GM19438 (cell line): ENCODE measurements at regions not wholly inside any gene's neighbourhood (a gene's known extent, or its start where the extent isn't known, plus 50 kb on each side); places are given as distances from the start of the nearest gene placed in this dataset.

ENCODE experiments used
- ATAC-seq: cut with Tn5 transposase; IDR thresholded peaks from one replicate; pipeline ENCODE4 v1.9.1; 2021; ENCODE audit warnings: low read depth; ENCODE audit not compliant: unreplicated experiment

- ATAC-seq: no peak
Observed at GRCh38 chr1:57963581-57963980, 539.7 kb upstream of the DAB1 start.

GRCh38 chr1:57959531-57960241 is 535.8 kb upstream of the DAB1 start:
- ATAC-seq: no peak

- no peak for ATAC-seq
Observed at GRCh38 chr1:57957576-57957975, 533.7 kb upstream of the DAB1 start.

GRCh38 chr1:57951390-57951789 is 527.5 kb upstream of the DAB1 start:
- no peak for ATAC-seq

GRCh38 chr1:57949168-57949567 is 525.3 kb upstream of the DAB1 start:
- ATAC-seq: no peak

- no peak for ATAC-seq
Observed at GRCh38 chr1:57947471-57947870, 523.6 kb upstream of the DAB1 start.

- ATAC-seq: no peak
Observed at GRCh38 chr1:57945045-57945444, 521.2 kb upstream of the DAB1 start.

GRCh38 chr1:57943365-57943764 is 519.5 kb upstream of the DAB1 start:
- no peak for ATAC-seq

- ATAC-seq: no peak
Observed at GRCh38 chr1:57934745-57935144, 510.9 kb upstream of the DAB1 start.

GRCh38 chr1:57927003-57927402 is 503.1 kb upstream of the DAB1 start:
- ATAC-seq: no peak

- no peak for ATAC-seq
Observed at GRCh38 chr1:57926025-57926552, 502.2 kb upstream of the DAB1 start.

GRCh38 chr1:57925226-57925625 is 501.4 kb upstream of the DAB1 start:
- no peak for ATAC-seq

GRCh38 chr1:57922130-57922529 is 498.3 kb upstream of the DAB1 start:
- no peak for ATAC-seq

- ATAC-seq: no peak
Observed at GRCh38 chr1:57916041-57916440, 492.2 kb upstream of the DAB1 start.

- no peak for ATAC-seq
Observed at GRCh38 chr1:57911427-57911826, 487.6 kb upstream of the DAB1 start.

- no peak for ATAC-seq
Observed at GRCh38 chr1:57910782-57911181, 486.9 kb upstream of the DAB1 start.

- ATAC-seq: no peak
Observed at GRCh38 chr1:57910305-57910704, 486.4 kb upstream of the DAB1 start.

- no peak for ATAC-seq
Observed at GRCh38 chr1:57908147-57908890, 484.5 kb upstream of the DAB1 start.

GRCh38 chr1:57901208-57901919 is 477.5 kb upstream of the DAB1 start:
- ATAC-seq: no peak

GRCh38 chr1:57898531-57898930 is 474.7 kb upstream of the DAB1 start:
- ATAC-seq: no peak

- no peak for ATAC-seq
Observed at GRCh38 chr1:57897581-57897980, 473.7 kb upstream of the DAB1 start.
